Ovary (tissue), 7 donors: ENCODE measurements at regions not wholly inside any gene's neighbourhood (a gene's known extent, or its start where the extent isn't known, plus 50 kb on each side); places are given as distances from the start of the nearest gene placed in this dataset.

Source experiments
- DNase-seq, 5 donors: peaks; one replicate each; pipeline ENCODE4 v3.0.0-alpha.2; 2019 to 2020
- H3K27ac ChIP-seq, 2 donors: fragments of 200-600 bp; one replicate each; pipeline versions ENCODE4 v1.5.1 to v1.8.0; 2019 to 2022
- H3K27me3 ChIP-seq: fragments of 200-600 bp; one replicate; pipeline ENCODE4 v1.8.0; 2022
- H3K36me3 ChIP-seq: fragments of 200-600 bp; sonication (generic); one replicate; pipeline ENCODE4 v1.5.1; 2019
- H3K4me1 ChIP-seq: one replicate; pipeline ENCODE4 v1.8.1; 2013; ENCODE audit warnings: mild to moderate bottlenecking, moderate library complexity; ENCODE audit not compliant: insufficient read depth
- H3K4me3 ChIP-seq: fragments of 200-600 bp; sonication (generic); one replicate; pipeline ENCODE4 v1.5.1; 2017
- H3K9me3 ChIP-seq, 2 donors: fragments of 200-600 bp in 1 of 2; sonication (generic) in 1 of 2; one replicate each; pipeline versions ENCODE4 v1.5.1 to v1.8.1; 2013 to 2019; ENCODE audit warnings: mild to moderate bottlenecking in 1 of 2, moderate library complexity in 1 of 2
- CTCF ChIP-seq, 3 donors: fragments of 450-650 bp in 2 of 3; fragments of 200-600 bp in 1 of 3; IDR thresholded peaks; one replicate each; pipeline versions ENCODE4 v1.5.1 to v1.8.0; 2016 to 2022; ENCODE audit warnings: antibody characterized with exemption in 3 of 3, mild to moderate bottlenecking in 1 of 3
- EP300 ChIP-seq: sonication (generic); formaldehyde crosslinking; IDR thresholded peaks from one replicate; pipeline ENCODE4 v1.6.1; 2017; ENCODE audit warnings: antibody characterized with exemption
- POLR2A ChIP-seq: fragments of 450-650 bp; IDR thresholded peaks from one replicate; pipeline ENCODE4 v1.6.1; 2017; ENCODE audit warnings: antibody characterized with exemption, mild to moderate bottlenecking, moderate library complexity
- WGBS, 3 donors: extraction: QIAGEN DNeasy Blood & Tissue Kit in 1 of 3; methylation state at CpG; one replicate each; pipeline versions ENCODE4 v1.1.5 to v1.1.7; 2013 to 2017; 5-methylcytosine and 5-hydroxymethylcytosine counted together
- intact Hi-C, 4 donors: fragments of 100-400 bp; cut with DNase I; formaldehyde crosslinking; loops; one replicate each; pipeline versions ENCODE4 v1.11.0 to v1.15.1; 2022 to 2023
- donor health status: DM: no; HTN: no; CAD: no; lungs with moderate emphysema.
- donor health status: DM: no; HTN: no; CAD: no.
- donor health status: Bipolar disorder and iron deficiency.
- donor health status: DM: no; HTN: no; CAD: no.
- donor health status: DM: yes; HTN: yes; CAD: no.

- no peak for TF ChIP-seq POLR2A
- TF ChIP-seq EP300, result no peak
- no peak for TF ChIP-seq CTCF (IDR thresholded peaks at IDR 0.05)
- H3K27ac ChIP-seq, result no peak overlapping the region
- H3K4me1 ChIP-seq, result no peaks in the 10 kb centered on the region
- no peaks in the 10 kb centered on the region for H3K27me3 ChIP-seq
- DNase-seq, result no peak
- no peaks in the 10 kb centered on the region for H3K9me3 ChIP-seq
- H3K36me3 ChIP-seq, result no peaks in the 10 kb centered on the region
- intact Hi-C loops, result no loop called here
- no peak overlapping the region for H3K4me3 ChIP-seq
- WGBS, 3 donors, result 50 to 95% (median 56%) methylated on average over 1 of the region's 1 CpG
Observed at GRCh38 chr3:145417678-145418077, 743.3 kb downstream of the PLOD2 start.

GRCh38 chr3:145422556-145422955 is 738.4 kb downstream of the PLOD2 start:
- intact Hi-C loops, result no loop called here
- H3K27ac ChIP-seq, result no peak overlapping the region
- no peaks in the 10 kb centered on the region for H3K9me3 ChIP-seq
- no peak overlapping the region for H3K4me3 ChIP-seq
- no peak for DNase-seq
- no peaks in the 10 kb centered on the region for H3K4me1 ChIP-seq
- TF ChIP-seq CTCF (IDR thresholded peaks at IDR 0.05) (no peak), POLR2A (no peak), EP300 (no peak)
- H3K36me3 ChIP-seq, result no peaks in the 10 kb centered on the region
- 61 to 75% (median 66%) methylated on average over 3 of the region's 3 CpGs for WGBS, 3 donors
- no peaks in the 10 kb centered on the region for H3K27me3 ChIP-seq

- 95 to 98% (median 95%) methylated on average over 10 of the region's 10 CpGs for WGBS, 3 donors
- DNase-seq, result no peak
- Histone ChIP-seq H3K36me3 (no peaks in the 10 kb centered on the region), H3K27me3 (no peaks in the 10 kb centered on the region), H3K4me3 (no peak overlapping the region), H3K4me1 (no peaks in the 10 kb centered on the region), H3K9me3 (no peaks in the 10 kb centered on the region), H3K27ac (no peak overlapping the region)
- intact Hi-C loops, result no loop called here
- TF ChIP-seq CTCF (IDR thresholded peaks at IDR 0.05) (no peak), POLR2A (no peak), EP300 (no peak)
Observed at GRCh38 chr3:145427355-145427754, 733.6 kb downstream of the PLOD2 start.

- intact Hi-C loops, result no loop called here
- H3K4me3 ChIP-seq, result no peak overlapping the region
- WGBS, 3 donors, result 9 to 14% (median 14%) methylated on average over 2 of the region's 2 CpGs
Observed at GRCh38 chr3:145429546-145429945, 731.4 kb downstream of the PLOD2 start.

More at GRCh38 chr3:145429546-145429945, 731.4 kb downstream of the PLOD2 start:
- Histone ChIP-seq H3K27me3 (no peaks in the 10 kb centered on the region), H3K36me3 (no peaks in the 10 kb centered on the region), H3K27ac (no peak overlapping the region), H3K4me1 (no peaks in the 10 kb centered on the region), H3K9me3 (no peaks in the 10 kb centered on the region)
- no peak for TF ChIP-seq EP300
- TF ChIP-seq CTCF (IDR thresholded peaks at IDR 0.05), result no peak
- TF ChIP-seq POLR2A, result no peak
- no peak for DNase-seq
